Endothelial cell of umbilical vein (primary cell): ENCODE measurements at regions not wholly inside any gene's neighbourhood (a gene's known extent, or its start where the extent isn't known, plus 50 kb on each side); places are given as distances from the start of the nearest gene placed in this dataset.

ENCODE experiments used
- MAX ChIP-seq: IDR thresholded peaks from 2 replicates; pipeline ENCODE4 v1.6.1; 2011; ENCODE audit not compliant: insufficient read depth, insufficient read length
- POLR2A ChIP-seq: IDR thresholded peaks from 2 replicates; pipeline ENCODE4 v1.6.1; 2012; ENCODE audit warnings: low read depth, mild to moderate bottlenecking, control low read depth, low read length
- POLR2AphosphoS5 ChIP-seq: IDR thresholded peaks from 2 replicates; pipeline ENCODE4 v1.6.1; 2012; ENCODE audit warnings: low read depth, mild to moderate bottlenecking, control low read depth, low read length, moderate library complexity; ENCODE audit not compliant: insufficient read depth

GRCh38 chr4:182136201-182136600 is 107.0 kb upstream of the TENM3 start:
- TF ChIP-seq MAX = no peak
- no peak for TF ChIP-seq POLR2AphosphoS5
- no peak for TF ChIP-seq POLR2A
